HEK293 (cell line): ENCODE measurements at regions not wholly inside any gene's neighbourhood (a gene's known extent, or its start where the extent isn't known, plus 50 kb on each side); places are given as distances from the start of the nearest gene placed in this dataset.

Source experiments
- CTCF ChIA-PET: fragments of 350-600 bp; formaldehyde crosslinking; extraction: SDS; loops from one replicate; lab custom pipeline; 2021; ENCODE audit warnings: antibody characterized with exemption; lab: Yijun Ruan, JAX
- POLR2A ChIA-PET: fragments of 300-600 bp; formaldehyde crosslinking; extraction: SDS; loops from one replicate; lab custom pipeline; 2020; ENCODE audit warnings: antibody characterized with exemption, inconsistent platforms; lab: Yijun Ruan, JAX
- H3K27ac ChIP-seq: fragments of 200-500 bp; sonication (Bioruptor generic); 2 replicates; pipeline ENCODE4 v1.5.1; 2014; ENCODE audit warnings: low read depth, low read length, control low read depth, inconsistent platforms; ENCODE audit errors: extremely low read depth
- H3K36me3 ChIP-seq, 2 experiments: fragments of 200-500 bp in 1 of 2; sonication (Bioruptor generic) in 1 of 2; 1 replicate in 1 of 2; 2 replicates in 1 of 2; pipeline ENCODE4 v1.5.1; 2014 to 2017; ENCODE audit warnings: inconsistent platforms in 2 of 2, low read length in 2 of 2; ENCODE audit not compliant: control insufficient read depth in 2 of 2, insufficient read depth in 1 of 2
- H3K4me1 ChIP-seq: fragments of 200-500 bp; sonication (Bioruptor generic); 2 replicates; pipeline ENCODE4 v1.5.1; 2014; ENCODE audit warnings: mild to moderate bottlenecking, low read length, inconsistent platforms; ENCODE audit not compliant: control insufficient read depth, insufficient read depth
- H3K4me3 ChIP-seq: 2 replicates; pipeline ENCODE4 v1.5.1; 2011; ENCODE audit warnings: low read depth, mild to moderate bottlenecking, control low read depth, low read length, moderate library complexity
- H3K9me3 ChIP-seq: fragments of 200-500 bp; sonication (Bioruptor generic); 2 replicates; pipeline ENCODE4 v1.5.1; 2014; ENCODE audit warnings: low read depth, low read length, inconsistent platforms; ENCODE audit not compliant: control insufficient read depth, insufficient read depth
- GLI2 ChIP-seq: fragments of 450-650 bp; formaldehyde crosslinking; IDR thresholded peaks from 2 replicates; pipeline ENCODE4; 2017; ENCODE audit warnings: missing biosample characterization, missing genetic modification characterization, low read depth, borderline replicate concordance
- KLF9 ChIP-seq: fragments of 450-650 bp; formaldehyde crosslinking; IDR thresholded peaks from 2 replicates; pipeline ENCODE4 v1.5.1; 2016; ENCODE audit warnings: missing biosample characterization, missing genetic modification characterization, low read depth
- SP3 ChIP-seq: fragments of 450-650 bp; formaldehyde crosslinking; IDR thresholded peaks from 2 replicates; pipeline ENCODE4 v1.5.1; 2016; ENCODE audit warnings: missing biosample characterization, missing genetic modification characterization
- SP7 ChIP-seq: fragments of 450-650 bp; formaldehyde crosslinking; IDR thresholded peaks from 2 replicates; pipeline ENCODE4 v1.5.1; 2016; ENCODE audit warnings: missing biosample characterization, missing genetic modification characterization
- WT1 ChIP-seq: fragments of 450-650 bp; formaldehyde crosslinking; IDR thresholded peaks from 2 replicates; pipeline ENCODE4 v1.5.1; 2016; ENCODE audit warnings: missing biosample characterization, missing genetic modification characterization
- ZBTB21 ChIP-seq: fragments of 450-650 bp; formaldehyde crosslinking; IDR thresholded peaks from 2 replicates; pipeline ENCODE4 v1.5.1; 2017; ENCODE audit warnings: missing biosample characterization, missing genetic modification characterization
- ZFP3 ChIP-seq: fragments of 450-650 bp; formaldehyde crosslinking; IDR thresholded peaks from 2 replicates; pipeline ENCODE4 v1.5.1; 2016; ENCODE audit warnings: low read depth, missing biosample characterization, missing genetic modification characterization
- ZNF112 ChIP-seq: fragments of 450-650 bp; formaldehyde crosslinking; IDR thresholded peaks from 2 replicates; pipeline ENCODE4 v1.5.0; 2017; ENCODE audit warnings: missing biosample characterization, missing genetic modification characterization
- ZNF133 ChIP-seq: fragments of 450-650 bp; formaldehyde crosslinking; IDR thresholded peaks from 2 replicates; pipeline ENCODE4 v1.5.1; 2016; ENCODE audit warnings: missing biosample characterization, missing genetic modification characterization
- ZNF169 ChIP-seq: fragments of 450-650 bp; formaldehyde crosslinking; IDR thresholded peaks from 2 replicates; pipeline ENCODE4 v1.5.1; 2016; ENCODE audit warnings: missing biosample characterization, missing genetic modification characterization
- ZNF223 ChIP-seq: fragments of 450-650 bp; formaldehyde crosslinking; IDR thresholded peaks from 2 replicates; pipeline ENCODE4 v1.5.1; 2016; ENCODE audit warnings: missing biosample characterization, missing genetic modification characterization
- ZNF23 ChIP-seq: fragments of 450-650 bp; formaldehyde crosslinking; IDR thresholded peaks from 2 replicates; pipeline ENCODE4 v1.5.1; 2016; ENCODE audit warnings: missing biosample characterization, missing genetic modification characterization, borderline replicate concordance
- ZNF292 ChIP-seq: fragments of 450-650 bp; formaldehyde crosslinking; IDR thresholded peaks from 2 replicates; pipeline ENCODE4 v1.5.1; 2016; ENCODE audit warnings: low read depth, missing biosample characterization, missing genetic modification characterization, borderline replicate concordance
- ZNF302 ChIP-seq: fragments of 450-650 bp; formaldehyde crosslinking; IDR thresholded peaks from 2 replicates; pipeline ENCODE4 v1.5.1; 2016; ENCODE audit warnings: missing biosample characterization, missing genetic modification characterization, low read depth
- ZNF48 ChIP-seq: fragments of 450-650 bp; formaldehyde crosslinking; IDR thresholded peaks from 2 replicates; pipeline ENCODE4 v1.5.1; 2016; ENCODE audit warnings: missing biosample characterization, missing genetic modification characterization
- ZNF510 ChIP-seq: fragments of 450-650 bp; formaldehyde crosslinking; IDR thresholded peaks from 2 replicates; pipeline ENCODE4 v1.5.1; 2018; ENCODE audit warnings: mild to moderate bottlenecking, missing genetic modification characterization, missing biosample characterization; ENCODE audit not compliant: insufficient replicate concordance
- ZNF571 ChIP-seq: fragments of 450-650 bp; formaldehyde crosslinking; IDR thresholded peaks from 2 replicates; pipeline ENCODE4 v1.5.0; 2017; ENCODE audit warnings: missing biosample characterization, missing genetic modification characterization
- ZNF585B ChIP-seq: fragments of 450-650 bp; formaldehyde crosslinking; IDR thresholded peaks from 2 replicates; pipeline ENCODE4 v1.5.1; 2016; ENCODE audit warnings: missing biosample characterization, missing genetic modification characterization
- ZNF610 ChIP-seq: fragments of 450-650 bp; formaldehyde crosslinking; IDR thresholded peaks from 2 replicates; pipeline ENCODE4 v1.5.1; 2016; ENCODE audit warnings: missing biosample characterization, missing genetic modification characterization, borderline replicate concordance
- ZNF626 ChIP-seq: fragments of 450-650 bp; sonication (Bioruptor Pico); formaldehyde crosslinking; IDR thresholded peaks from 2 replicates; pipeline ENCODE4 v1.5.1; 2018; ENCODE audit warnings: missing biosample characterization, missing genetic modification characterization, inconsistent platforms
- ZNF677 ChIP-seq: fragments of 450-650 bp; IDR thresholded peaks from 2 replicates; pipeline ENCODE4 v1.5.0; 2018; ENCODE audit warnings: missing biosample characterization, mild to moderate bottlenecking, missing genetic modification characterization, moderate library complexity
- ZNF707 ChIP-seq: fragments of 450-650 bp; formaldehyde crosslinking; IDR thresholded peaks from 2 replicates; pipeline ENCODE4 v1.5.1; 2016; ENCODE audit warnings: missing biosample characterization, missing genetic modification characterization
- ZNF747 ChIP-seq: fragments of 450-650 bp; formaldehyde crosslinking; IDR thresholded peaks from 2 replicates; pipeline ENCODE4 v1.5.1; 2016; ENCODE audit warnings: missing biosample characterization, missing genetic modification characterization
- ZXDB ChIP-seq: fragments of 450-650 bp; formaldehyde crosslinking; IDR thresholded peaks from 2 replicates; pipeline ENCODE4 v1.5.1; 2016; ENCODE audit warnings: missing biosample characterization, missing genetic modification characterization
- TF ChIP-seq, protein P1 (sequence below): fragments of 450-650 bp; formaldehyde crosslinking; IDR thresholded peaks from 2 replicates; pipeline ENCODE4 v1.5.1; 2016; ENCODE audit warnings: missing biosample characterization, missing genetic modification characterization
- TF ChIP-seq, protein P2 (sequence below): fragments of 450-650 bp; formaldehyde crosslinking; IDR thresholded peaks from 2 replicates; pipeline ENCODE4 v1.5.1; 2017; ENCODE audit warnings: missing biosample characterization, missing genetic modification characterization
- TF ChIP-seq, protein P3 (sequence below): fragments of 450-650 bp; IDR thresholded peaks from 2 replicates; pipeline ENCODE4 v1.5.1; 2018; ENCODE audit warnings: missing biosample characterization, missing genetic modification characterization
- TF ChIP-seq, protein P4 (sequence below): fragments of 450-650 bp; formaldehyde crosslinking; IDR thresholded peaks from 2 replicates; pipeline ENCODE4 v1.5.1; 2016; ENCODE audit warnings: missing biosample characterization, missing genetic modification characterization

DNA sequence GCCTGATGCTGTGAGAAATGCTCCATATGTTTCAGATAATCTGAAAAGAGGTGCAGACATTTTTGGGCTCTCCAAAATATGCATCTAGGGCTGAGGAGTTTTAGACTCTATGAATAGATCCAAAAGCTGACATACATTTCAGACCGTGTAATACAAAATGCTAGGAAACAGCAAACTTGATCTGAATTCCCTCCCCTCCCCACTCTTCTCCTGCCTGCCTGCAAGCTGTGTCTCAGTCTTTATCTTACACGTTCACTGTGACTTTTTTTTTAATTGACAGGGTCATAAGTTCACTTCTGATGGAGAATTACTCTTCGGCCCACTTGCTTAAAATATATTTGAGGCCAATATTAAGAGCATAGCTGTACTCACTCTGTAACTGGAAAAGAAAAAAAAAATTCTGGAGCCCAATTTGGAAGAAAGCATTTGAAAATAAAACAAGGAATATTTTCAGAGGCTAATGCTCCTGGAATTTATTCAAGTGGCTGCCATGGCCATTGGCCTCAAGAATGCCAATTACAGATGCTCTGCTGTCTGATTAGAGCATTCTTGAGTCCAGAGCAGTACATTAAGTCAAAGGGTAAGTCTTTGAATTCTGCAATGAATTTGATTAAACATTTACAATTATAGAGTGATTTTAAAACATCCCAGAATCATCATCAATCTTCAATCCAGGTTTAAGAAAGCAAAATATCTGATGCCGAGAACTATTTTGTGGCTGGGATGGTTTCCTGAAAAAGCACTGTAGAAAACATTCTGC lies 146.2 kb upstream of the SEMA6D start:
- no peak overlapping the region for H3K27ac ChIP-seq
- H3K36me3 ChIP-seq = no peaks in the 10 kb centered on the region
- ChIA-PET POLR2A (no interaction called here), CTCF (no interaction called here)
- TF ChIP-seq SP3 (tag by site-specific recombination) (no peak), WT1 (tag by site-specific recombination) (no peak), ZNF510 (tag by site-specific recombination) (no peak), ZNF707 (no peak), ZNF48 (tag by site-specific recombination) (no peak), SP7 (tag by site-specific recombination) (no peak), ZNF677 (tag by site-specific recombination) (no peak), ZNF169 (tag by site-specific recombination) (no peak), ZNF626 (tag by site-specific recombination) (no peak), ZNF133 (tag by site-specific recombination) (no peak), ZNF292 (tag by site-specific recombination) (no peak), ZXDB (tag by site-specific recombination) (no peak), ZNF112 (tag by site-specific recombination) (no peak), ZNF302 (tag by site-specific recombination) (no peak), ZBTB21 (tag by site-specific recombination) (no peak), ZNF747 (tag by site-specific recombination) (no peak)
- TF ChIP-seq, protein P1, sequence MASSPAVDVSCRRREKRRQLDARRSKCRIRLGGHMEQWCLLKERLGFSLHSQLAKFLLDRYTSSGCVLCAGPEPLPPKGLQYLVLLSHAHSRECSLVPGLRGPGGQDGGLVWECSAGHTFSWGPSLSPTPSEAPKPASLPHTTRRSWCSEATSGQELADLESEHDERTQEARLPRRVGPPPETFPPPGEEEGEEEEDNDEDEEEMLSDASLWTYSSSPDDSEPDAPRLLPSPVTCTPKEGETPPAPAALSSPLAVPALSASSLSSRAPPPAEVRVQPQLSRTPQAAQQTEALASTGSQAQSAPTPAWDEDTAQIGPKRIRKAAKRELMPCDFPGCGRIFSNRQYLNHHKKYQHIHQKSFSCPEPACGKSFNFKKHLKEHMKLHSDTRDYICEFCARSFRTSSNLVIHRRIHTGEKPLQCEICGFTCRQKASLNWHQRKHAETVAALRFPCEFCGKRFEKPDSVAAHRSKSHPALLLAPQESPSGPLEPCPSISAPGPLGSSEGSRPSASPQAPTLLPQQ = no peak
- TF ChIP-seq, protein P2, sequence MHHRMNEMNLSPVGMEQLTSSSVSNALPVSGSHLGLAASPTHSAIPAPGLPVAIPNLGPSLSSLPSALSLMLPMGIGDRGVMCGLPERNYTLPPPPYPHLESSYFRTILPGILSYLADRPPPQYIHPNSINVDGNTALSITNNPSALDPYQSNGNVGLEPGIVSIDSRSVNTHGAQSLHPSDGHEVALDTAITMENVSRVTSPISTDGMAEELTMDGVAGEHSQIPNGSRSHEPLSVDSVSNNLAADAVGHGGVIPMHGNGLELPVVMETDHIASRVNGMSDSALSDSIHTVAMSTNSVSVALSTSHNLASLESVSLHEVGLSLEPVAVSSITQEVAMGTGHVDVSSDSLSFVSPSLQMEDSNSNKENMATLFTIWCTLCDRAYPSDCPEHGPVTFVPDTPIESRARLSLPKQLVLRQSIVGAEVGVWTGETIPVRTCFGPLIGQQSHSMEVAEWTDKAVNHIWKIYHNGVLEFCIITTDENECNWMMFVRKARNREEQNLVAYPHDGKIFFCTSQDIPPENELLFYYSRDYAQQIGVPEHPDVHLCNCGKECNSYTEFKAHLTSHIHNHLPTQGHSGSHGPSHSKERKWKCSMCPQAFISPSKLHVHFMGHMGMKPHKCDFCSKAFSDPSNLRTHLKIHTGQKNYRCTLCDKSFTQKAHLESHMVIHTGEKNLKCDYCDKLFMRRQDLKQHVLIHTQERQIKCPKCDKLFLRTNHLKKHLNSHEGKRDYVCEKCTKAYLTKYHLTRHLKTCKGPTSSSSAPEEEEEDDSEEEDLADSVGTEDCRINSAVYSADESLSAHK (tag by site-specific recombination) = no peak
- TF ChIP-seq, protein P3, sequence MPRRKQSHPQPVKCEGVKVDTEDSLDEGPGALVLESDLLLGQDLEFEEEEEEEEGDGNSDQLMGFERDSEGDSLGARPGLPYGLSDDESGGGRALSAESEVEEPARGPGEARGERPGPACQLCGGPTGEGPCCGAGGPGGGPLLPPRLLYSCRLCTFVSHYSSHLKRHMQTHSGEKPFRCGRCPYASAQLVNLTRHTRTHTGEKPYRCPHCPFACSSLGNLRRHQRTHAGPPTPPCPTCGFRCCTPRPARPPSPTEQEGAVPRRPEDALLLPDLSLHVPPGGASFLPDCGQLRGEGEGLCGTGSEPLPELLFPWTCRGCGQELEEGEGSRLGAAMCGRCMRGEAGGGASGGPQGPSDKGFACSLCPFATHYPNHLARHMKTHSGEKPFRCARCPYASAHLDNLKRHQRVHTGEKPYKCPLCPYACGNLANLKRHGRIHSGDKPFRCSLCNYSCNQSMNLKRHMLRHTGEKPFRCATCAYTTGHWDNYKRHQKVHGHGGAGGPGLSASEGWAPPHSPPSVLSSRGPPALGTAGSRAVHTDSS (tag by site-specific recombination) = no peak
- no peak overlapping the region for H3K4me3 ChIP-seq
- no peaks in the 10 kb centered on the region for H3K9me3 ChIP-seq
- no peaks in the 10 kb centered on the region; the same call in 1 of the 2 replicates for H3K4me1 ChIP-seq

DNA sequence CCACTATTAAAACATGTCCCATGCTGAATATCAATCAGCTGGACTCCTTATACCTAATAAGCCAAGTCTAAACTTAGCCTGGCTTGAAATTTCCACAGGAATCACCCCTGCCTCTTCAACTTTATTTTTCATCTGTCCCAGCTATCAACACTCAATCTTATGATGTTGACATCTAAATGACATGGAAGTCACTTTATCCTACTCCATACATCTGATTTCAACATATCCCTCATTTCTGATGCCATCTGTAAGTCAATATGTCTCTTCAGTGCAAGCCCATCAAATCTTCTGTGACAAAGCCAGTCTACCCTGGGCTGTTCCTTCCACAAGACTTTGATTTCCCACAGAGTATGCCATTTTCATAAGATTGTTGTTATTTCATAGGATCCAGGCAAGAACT lies 143.6 kb upstream of the SEMA6D start:
- H3K36me3 ChIP-seq = no peaks in the 10 kb centered on the region
- H3K4me1 ChIP-seq = no peaks in the 10 kb centered on the region; the same call in 1 of the 2 replicates
- no peak overlapping the region for H3K4me3 ChIP-seq
- no peak overlapping the region for H3K27ac ChIP-seq
- CTCF ChIA-PET = no interaction called here
- H3K9me3 ChIP-seq = no peaks in the 10 kb centered on the region
- POLR2A ChIA-PET = no interaction called here
- no peak for TF ChIP-seq ZNF23 (tag by site-specific recombination)
- TF ChIP-seq, protein P4, sequence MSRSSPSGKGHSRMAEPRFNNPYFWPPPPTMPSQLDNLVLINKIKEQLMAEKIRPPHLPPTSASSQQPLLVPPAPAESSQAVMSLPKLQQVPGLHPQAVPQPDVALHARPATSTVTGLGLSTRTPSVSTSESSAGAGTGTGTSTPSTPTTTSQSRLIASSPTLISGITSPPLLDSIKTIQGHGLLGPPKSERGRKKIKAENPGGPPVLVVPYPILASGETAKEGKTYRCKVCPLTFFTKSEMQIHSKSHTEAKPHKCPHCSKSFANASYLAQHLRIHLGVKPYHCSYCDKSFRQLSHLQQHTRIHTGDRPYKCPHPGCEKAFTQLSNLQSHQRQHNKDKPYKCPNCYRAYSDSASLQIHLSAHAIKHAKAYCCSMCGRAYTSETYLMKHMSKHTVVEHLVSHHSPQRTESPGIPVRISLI (tag by site-specific recombination) = no peak
- TF ChIP-seq GLI2 = no peak
- TF ChIP-seq ZNF610 (tag by site-specific recombination) = no peak
- TF ChIP-seq ZNF585B (tag by site-specific recombination) = no peak
- no peak for TF ChIP-seq ZNF571 (tag by site-specific recombination)
- no peak for TF ChIP-seq ZFP3 (tag by site-specific recombination)
- TF ChIP-seq ZNF223 (tag by site-specific recombination) = no peak
- no peak for TF ChIP-seq KLF9 (tag by site-specific recombination)
